Suprapubic skin (tissue), 3 donors: ENCODE measurements at regions not wholly inside any gene's neighbourhood (a gene's known extent, or its start where the extent isn't known, plus 50 kb on each side); places are given as distances from the start of the nearest gene placed in this dataset.

Experiments used
- CTCF ChIP-seq, 2 donors: fragments of 200-600 bp in 1 of 2; fragments of 450-650 bp in 1 of 2; sonication (generic) in 1 of 2; IDR thresholded peaks; one replicate each; pipeline ENCODE4 v1.5.1; 2016 to 2019; ENCODE audit warnings: antibody characterized with exemption in 2 of 2, mild to moderate bottlenecking in 1 of 2, moderate library complexity in 1 of 2
- EP300 ChIP-seq: sonication (generic); formaldehyde crosslinking; IDR thresholded peaks from one replicate; pipeline ENCODE4 v1.6.1; 2017; ENCODE audit warnings: antibody characterized with exemption
- POLR2A ChIP-seq, 2 donors: fragments of 450-650 bp; IDR thresholded peaks; one replicate each; pipeline ENCODE4 v1.6.1; 2017; ENCODE audit warnings: antibody characterized with exemption in 2 of 2, mild to moderate bottlenecking in 2 of 2, moderate library complexity in 2 of 2

GRCh38 chr11:38411149-38411548 is 1813.1 kb upstream of the RAG2 start:
- TF ChIP-seq CTCF (IDR thresholded peaks at IDR 0.05) (no peak), POLR2A (IDR thresholded peaks at IDR 0.05) (no peak), EP300 (no peak)
